Psoas muscle (tissue), 7 donors: ENCODE measurements at regions not wholly inside any gene's neighbourhood (a gene's known extent, or its start where the extent isn't known, plus 50 kb on each side); places are given as distances from the start of the nearest gene placed in this dataset.

Source experiments
- ATAC-seq, 4 donors: fragments of 200-7000 bp; cut with Tn5 transposase; one replicate each; pipeline ENCODE4 v1.9.1; 2020; ENCODE audit warnings: moderate library complexity in 3 of 4, mild to moderate bottlenecking in 2 of 4
- DNase-seq, 2 donors: peaks; one replicate each; pipeline ENCODE4 v3.0.0-alpha.2; 2020
- H3K27ac ChIP-seq: fragments of 200-600 bp; one replicate; pipeline ENCODE4 v1.8.0; 2022
- H3K27me3 ChIP-seq, 3 donors: fragments of 200-600 bp in 1 of 3; one replicate each; pipeline versions ENCODE4 v1.6.1 to v1.8.0; 2013 to 2022; ENCODE audit warnings: low read length in 2 of 3, mild to moderate bottlenecking in 2 of 3, moderate library complexity in 1 of 3; ENCODE audit not compliant: insufficient read depth in 3 of 3
- H3K36me3 ChIP-seq, 2 donors: fragments of 200-600 bp in 1 of 2; one replicate each; pipeline versions ENCODE4 v1.6.1 to v1.8.0; 2013 to 2022; ENCODE audit warnings: low read depth in 1 of 2, mild to moderate bottlenecking in 1 of 2, moderate library complexity in 1 of 2; ENCODE audit not compliant: insufficient read depth in 1 of 2
- H3K4me1 ChIP-seq: fragments of 200-600 bp; one replicate; pipeline ENCODE4 v1.8.0; 2022
- H3K4me3 ChIP-seq: fragments of 200-600 bp; one replicate; pipeline ENCODE4 v1.8.0; 2022; ENCODE audit warnings: mild to moderate bottlenecking
- H3K9me3 ChIP-seq: fragments of 200-600 bp; one replicate; pipeline ENCODE4 v1.8.0; 2022
- CTCF ChIP-seq: fragments of 200-600 bp; IDR thresholded peaks from one replicate; pipeline ENCODE4 v1.8.0; 2022; ENCODE audit warnings: antibody characterized with exemption
- WGBS, 3 donors: extraction: QIAGEN DNeasy Blood & Tissue Kit; methylation state at CpG; one replicate each; pipeline versions ENCODE4 v1.1.6 to v1.1.7; 2013; 5-methylcytosine and 5-hydroxymethylcytosine counted together
- intact Hi-C, 2 donors: fragments of 100-400 bp; cut with DNase I; formaldehyde crosslinking; loops; one replicate each; pipeline versions ENCODE4 v1.11.0 to v1.14.2; 2022
- donor health status: healthy with polysubstance abuse.
- donor health status: DM: no; HTN: no; CAD: no; lungs with moderate emphysema.
- donor health status: Bipolar disorder and iron deficiency.
- donor health status: healthy.
- donor health status: DM: yes; HTN: yes; CAD: no.
- donor health status: DM: no; HTN: no; CAD: no.
- donor health status: DM: yes; HTN: yes; CAD: no.

GRCh38 chr1:222117809-222118208 is 375.9 kb upstream of the DUSP10 start:
- ATAC-seq = no peak

GRCh38 chr1:222114536-222115156 is 372.8 kb upstream of the DUSP10 start:
- intact Hi-C loops = no loop called here
- 86 to 88% (median 86%) methylated on average over 3 of the region's 3 CpGs for WGBS, 3 donors
- no peak for TF ChIP-seq CTCF
- Histone ChIP-seq H3K27ac (no peak overlapping the region), H3K9me3 (no peaks in the 10 kb centered on the region), H3K27me3 (no peaks in the 10 kb centered on the region), H3K36me3 (no peaks in the 10 kb centered on the region), H3K4me3 (no peak overlapping the region), H3K4me1 (no peaks in the 10 kb centered on the region)
- ATAC-seq (no peak), DNase-seq (no peak)

More at GRCh38 chr1:222117809-222118208, 375.9 kb upstream of the DUSP10 start:
- H3K36me3 ChIP-seq = no peaks in the 10 kb centered on the region
- intact Hi-C loops = no loop called here
- TF ChIP-seq CTCF = no peak
- no peak overlapping the region for H3K4me3 ChIP-seq
- no peaks in the 10 kb centered on the region for H3K27me3 ChIP-seq
- H3K9me3 ChIP-seq = no peaks in the 10 kb centered on the region
- no peak overlapping the region for H3K27ac ChIP-seq
- no peaks in the 10 kb centered on the region for H3K4me1 ChIP-seq
- DNase-seq = no peak
- 77 to 84% (median 82%) methylated on average over 2 of the region's 2 CpGs for WGBS, 3 donors

GRCh38 chr1:222109836-222110235 is 367.9 kb upstream of the DUSP10 start:
- no peaks in the 10 kb centered on the region for H3K36me3 ChIP-seq
- H3K27ac ChIP-seq = no peak overlapping the region
- intact Hi-C loops = no loop called here
- DNase-seq (no peak), ATAC-seq (no peak)
- H3K4me1 ChIP-seq = no peaks in the 10 kb centered on the region
- H3K4me3 ChIP-seq = no peak overlapping the region
- no peak for TF ChIP-seq CTCF
- H3K9me3 ChIP-seq = no peaks in the 10 kb centered on the region
- 75 to 85% (median 82%) methylated on average over 4 of the region's 4 CpGs for WGBS, 3 donors
- H3K27me3 ChIP-seq = no peaks in the 10 kb centered on the region

GRCh38 chr1:222107975-222108374 is 366.1 kb upstream of the DUSP10 start:
- H3K27me3 ChIP-seq = no peaks in the 10 kb centered on the region
- intact Hi-C loops = no loop called here
- no peak overlapping the region for H3K27ac ChIP-seq
- no peaks in the 10 kb centered on the region for H3K4me1 ChIP-seq
- H3K4me3 ChIP-seq = no peak overlapping the region
- TF ChIP-seq CTCF = no peak
- no peak for DNase-seq
- no peaks in the 10 kb centered on the region for H3K9me3 ChIP-seq
- no peak for ATAC-seq
- H3K36me3 ChIP-seq = no peaks in the 10 kb centered on the region
- 80 to 93% (median 87%) methylated on average over 4 of the region's 4 CpGs for WGBS, 3 donors

GRCh38 chr1:222107267-222107666 is 365.4 kb upstream of the DUSP10 start:
- no peak overlapping the region for H3K4me3 ChIP-seq
- no peaks in the 10 kb centered on the region for H3K4me1 ChIP-seq
- intact Hi-C loops = no loop called here

More at GRCh38 chr1:222107267-222107666, 365.4 kb upstream of the DUSP10 start:
- ATAC-seq (no peak), DNase-seq (no peak)
- WGBS, 3 donors = 58 to 71% (median 62%) methylated on average over 5 of the region's 5 CpGs
- H3K9me3 ChIP-seq = no peaks in the 10 kb centered on the region
- no peak overlapping the region for H3K27ac ChIP-seq
- H3K36me3 ChIP-seq = no peaks in the 10 kb centered on the region
- no peak for TF ChIP-seq CTCF
- H3K27me3 ChIP-seq = no peaks in the 10 kb centered on the region
